ENCODE measurements at regions not wholly inside any gene's neighbourhood (a gene's known extent, or its start where the extent isn't known, plus 50 kb on each side); places are given as distances from the start of the nearest gene placed in this dataset.

- H3K27ac ChIP-seq (ENCODE audit: low read depth, low read length), result no peak overlapping the region
- no TSS peak for BruUV-seq (replicated peaks)
- RAD21 ChIA-PET (ENCODE audit: low non-redundant PET in 1 of 2, low total read pairs in 2 of 2, uncharacterized antibody in 2 of 2, unreplicated experiment in 2 of 2), result no interaction called here
- H3K36me3 ChIP-seq (ENCODE audit: control insufficient read depth in 1 of 2, insufficient read depth in 2 of 2, low read length in 2 of 2), result no peaks in the 10 kb centered on the region
- H3K4me2 ChIP-seq (ENCODE audit: low read length), result no peak overlapping the region
- no peak overlapping the region for H2AFZ ChIP-seq (ENCODE audit: low read depth, low read length, poor library complexity, severe bottlenecking)
- DNase-seq (ENCODE audit: low read depth, low spot score), result no peak
- peaks cover 9 to 30% of the 10 kb centered on the region in 2 experiments; a peak in 2 of 4 replicates for H3K9me3 ChIP-seq (ENCODE audit: control insufficient read depth in 1 of 2, insufficient read depth in 1 of 2, low read depth in 1 of 2, low read length in 2 of 2)
- no peaks in the 10 kb centered on the region for H3K27me3 ChIP-seq (ENCODE audit: insufficient read depth, low read length)
- H4K20me1 ChIP-seq (ENCODE audit: insufficient read depth), result no peaks in the 10 kb centered on the region
- H3K9me2 ChIP-seq (ENCODE audit: insufficient read depth), result no peaks in the 10 kb centered on the region
- ATAC-seq, result no peak
- TF ChIP-seq RAD21 (IDR thresholded peaks at IDR 0.05; ENCODE audit: low read depth) (no peak), YY1 (IDR thresholded peaks at IDR 0.05; ENCODE audit: extremely low read depth, insufficient replicate concordance, low read depth, low read length) (no peak), JUND (IDR thresholded peaks at IDR 0.05) (no peak), SIN3A (IDR thresholded peaks at IDR 0.05; ENCODE audit: low read depth) (no peak), CEBPB (IDR thresholded peaks at IDR 0.05; ENCODE audit: low read depth) (no peak), POLR2AphosphoS5 (IDR thresholded peaks at IDR 0.05; ENCODE audit: low read depth, low read length) (no peak), CTCF (IDR thresholded peaks at IDR 0.05 in 2 of 3, conservative IDR thresholded peaks at IDR 0.05 in 1 of 3; ENCODE audit: borderline replicate concordance in 1 of 3, insufficient read depth in 1 of 3, low read depth in 2 of 3, low read length in 2 of 3) (no peak), FOSL1 (IDR thresholded peaks at IDR 0.05; ENCODE audit: low read depth) (no peak), SP1 (IDR thresholded peaks at IDR 0.05; ENCODE audit: low read depth) (no peak), POLR2A (IDR thresholded peaks at IDR 0.05; ENCODE audit: borderline replicate concordance, extremely low read depth, insufficient read depth, insufficient read length) (no peak), ZBTB33 (IDR thresholded peaks at IDR 0.05; ENCODE audit: extremely low read depth, insufficient replicate concordance, low read length) (no peak), ELF1 (IDR thresholded peaks at IDR 0.05; ENCODE audit: borderline replicate concordance, low read depth) (no peak), EGR1 (IDR thresholded peaks at IDR 0.05; ENCODE audit: low read depth) (no peak), ZNF274 (IDR thresholded peaks at IDR 0.05; ENCODE audit: low read depth, low read length) (no peak), CBX3 (IDR thresholded peaks at IDR 0.05; ENCODE audit: low read depth) (no peak)
- H3K4me3 ChIP-seq (replicated peaks in 1 of 2; ENCODE audit: low read depth in 1 of 2, low read length in 2 of 2), result no peak overlapping the region
- CTCF ChIA-PET, result no interaction called here
- intact Hi-C loops (cut with micrococcal nuclease), result no loop called here
- H3K79me2 ChIP-seq (ENCODE audit: insufficient read depth, low read length), result no peaks in the 10 kb centered on the region
- H3K9ac ChIP-seq (ENCODE audit: low read length), result no peak overlapping the region
- H3K4me1 ChIP-seq (ENCODE audit: control insufficient read depth in 1 of 2, insufficient read depth in 2 of 2, low read length in 2 of 2), result no peaks in the 10 kb centered on the region
- POLR2A ChIA-PET, result no interaction called here
Observed at GRCh38 chr5:2910401-2911175, 159.1 kb upstream of the IRX2 start.
